ENCODE measurements at regions not wholly inside any gene's neighbourhood (a gene's known extent, or its start where the extent isn't known, plus 50 kb on each side); places are given as distances from the start of the nearest gene placed in this dataset.
A peak's percentile ranks its signal among the peaks of the same experiment; 100 is the strongest.

DNA sequence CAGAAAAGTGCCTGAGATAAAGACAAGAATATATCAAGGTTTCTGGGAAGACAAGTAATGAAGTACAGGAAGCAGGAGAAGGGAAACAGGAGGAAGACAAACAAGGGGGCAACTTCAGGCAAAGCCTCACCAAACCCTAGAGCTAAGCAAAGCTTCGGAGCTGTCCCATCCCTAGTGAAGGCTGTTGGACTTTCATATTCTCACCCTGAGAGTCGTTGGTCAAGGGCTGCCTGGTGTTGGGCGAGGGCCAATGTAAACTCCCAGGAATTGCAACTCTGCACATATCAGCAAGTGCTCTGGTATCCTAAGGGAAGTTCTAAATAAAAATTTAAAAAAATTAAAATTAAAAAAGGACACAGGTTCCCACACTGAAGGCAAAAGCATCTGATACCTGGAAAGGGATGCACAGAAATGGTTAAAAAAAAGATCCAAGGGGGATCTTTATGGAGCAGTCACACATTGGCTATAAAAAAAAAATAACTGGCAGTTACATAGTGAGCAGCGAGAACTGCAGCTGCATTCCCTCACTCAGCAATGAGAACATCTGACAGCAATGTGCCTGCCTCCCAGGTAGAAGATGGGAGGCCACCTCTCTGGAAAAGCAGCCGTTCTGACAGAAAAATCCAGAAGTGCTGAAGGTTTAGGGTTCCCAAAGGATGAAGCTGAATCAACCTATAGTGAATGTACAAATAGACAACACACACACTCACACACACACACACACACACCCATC, 304.7 kb downstream of the WDR11 start:
- intact Hi-C loops (cut with DNase I) = no loop called here
- Histone ChIP-seq H3K4me3 (no peak overlapping the region), H3K27me3 (no peaks in the 10 kb centered on the region), H3K9me3 (no peaks in the 10 kb centered on the region), H3K4me1 (peaks cover 8% of the 10 kb centered on the region), H3K27ac (peak overlapping the region in 1 of 4 donors; percentile 14), H3K36me3 (replicated peaks in 1 of 2; ENCODE audit: insufficient read depth in 1 of 2, low read depth in 2 of 2) (no peaks in the 10 kb centered on the region)
- ATAC-seq (no peak), DNase-seq (peak; percentile 31 to 52 (median 38))
- WGBS, 2 donors = 5 to 8% methylated on average over 5 of the region's 5 CpGs
- TF ChIP-seq POLR2A (IDR thresholded peaks at IDR 0.05) = no peak
- TF ChIP-seq, protein P1, sequence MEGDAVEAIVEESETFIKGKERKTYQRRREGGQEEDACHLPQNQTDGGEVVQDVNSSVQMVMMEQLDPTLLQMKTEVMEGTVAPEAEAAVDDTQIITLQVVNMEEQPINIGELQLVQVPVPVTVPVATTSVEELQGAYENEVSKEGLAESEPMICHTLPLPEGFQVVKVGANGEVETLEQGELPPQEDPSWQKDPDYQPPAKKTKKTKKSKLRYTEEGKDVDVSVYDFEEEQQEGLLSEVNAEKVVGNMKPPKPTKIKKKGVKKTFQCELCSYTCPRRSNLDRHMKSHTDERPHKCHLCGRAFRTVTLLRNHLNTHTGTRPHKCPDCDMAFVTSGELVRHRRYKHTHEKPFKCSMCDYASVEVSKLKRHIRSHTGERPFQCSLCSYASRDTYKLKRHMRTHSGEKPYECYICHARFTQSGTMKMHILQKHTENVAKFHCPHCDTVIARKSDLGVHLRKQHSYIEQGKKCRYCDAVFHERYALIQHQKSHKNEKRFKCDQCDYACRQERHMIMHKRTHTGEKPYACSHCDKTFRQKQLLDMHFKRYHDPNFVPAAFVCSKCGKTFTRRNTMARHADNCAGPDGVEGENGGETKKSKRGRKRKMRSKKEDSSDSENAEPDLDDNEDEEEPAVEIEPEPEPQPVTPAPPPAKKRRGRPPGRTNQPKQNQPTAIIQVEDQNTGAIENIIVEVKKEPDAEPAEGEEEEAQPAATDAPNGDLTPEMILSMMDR (IDR thresholded peaks at IDR 0.05) = no peak

DNA sequence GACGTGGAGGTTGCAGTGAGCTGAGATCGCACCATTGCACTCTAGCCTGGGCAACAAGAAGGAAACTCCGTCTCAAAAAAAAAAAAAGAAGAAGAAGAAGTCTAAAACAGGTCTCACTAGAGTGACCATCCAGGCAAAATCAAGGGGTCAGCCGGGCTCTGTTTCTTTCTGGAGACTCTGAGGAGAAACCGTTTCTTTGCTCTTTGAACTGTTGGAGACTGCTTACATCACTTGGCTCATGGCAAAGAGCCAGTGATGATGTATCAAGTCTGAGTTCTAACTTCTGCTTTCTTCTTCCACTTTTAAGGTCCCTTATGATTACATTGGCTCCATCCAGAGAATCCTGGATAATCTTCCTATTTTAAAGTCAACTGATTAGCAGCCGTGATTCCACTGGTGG, 306.8 kb downstream of the WDR11 start:
- Histone ChIP-seq H3K4me1 (peaks cover 8% of the 10 kb centered on the region), H3K27ac (peak overlapping the region in 1 of 4 donors; percentile 31), H3K4me3 (no peak overlapping the region), H3K9me3 (no peaks in the 10 kb centered on the region), H3K36me3 (replicated peaks in 1 of 2; ENCODE audit: insufficient read depth in 1 of 2, low read depth in 2 of 2) (no peaks in the 10 kb centered on the region), H3K27me3 (no peaks in the 10 kb centered on the region)
- DNase-seq (peak in 2 of 4 donors; percentile 15 to 65), ATAC-seq (no peak)
- 48 to 54% methylated on average over 5 of the region's 6 CpGs for WGBS, 2 donors
- intact Hi-C loops (cut with DNase I) = no loop called here
- no peak for TF ChIP-seq POLR2A (IDR thresholded peaks at IDR 0.05)
- TF ChIP-seq, protein P1 (IDR thresholded peaks at IDR 0.05) = no peak

DNA sequence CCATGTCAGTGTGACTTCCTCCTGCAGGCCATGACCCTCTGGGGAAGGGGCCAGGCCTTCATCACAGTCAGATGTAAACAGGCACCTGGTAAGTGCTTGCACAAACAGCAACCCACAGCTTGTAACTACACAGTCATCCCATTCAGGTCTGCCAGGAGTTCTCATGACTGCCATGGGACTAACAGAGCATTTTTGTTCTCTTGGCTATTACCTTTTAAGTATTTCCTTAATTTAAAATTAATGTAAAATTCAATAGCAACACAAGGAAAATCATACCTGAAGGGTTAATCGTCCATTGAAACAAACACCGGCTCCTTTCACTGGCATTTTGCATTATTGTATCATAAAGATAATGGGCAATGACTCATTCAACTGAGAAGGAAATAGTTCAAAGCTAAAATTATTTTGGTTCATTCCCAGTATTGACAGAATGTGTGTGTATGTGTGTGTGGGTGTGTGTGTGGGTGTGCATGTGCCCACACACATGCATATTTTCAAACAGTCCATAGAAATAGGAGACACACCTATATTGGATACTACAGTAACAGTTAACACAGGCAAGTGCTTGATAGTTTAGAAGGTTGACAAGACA, 307.9 kb downstream of the WDR11 start:
- H3K4me3 ChIP-seq = no peak overlapping the region
- no peaks in the 10 kb centered on the region for H3K9me3 ChIP-seq
- intact Hi-C loops (cut with DNase I) = no loop called here
- H3K36me3 ChIP-seq (replicated peaks in 1 of 2; ENCODE audit: insufficient read depth in 1 of 2, low read depth in 2 of 2) = no peaks in the 10 kb centered on the region
- H3K27ac ChIP-seq = peak overlapping the region in 3 of 4 donors; percentile 31 to 51 (median 37)
- 9% methylated on average over 2 of the region's 2 CpGs for WGBS, 2 donors
- TF ChIP-seq, protein P1 (IDR thresholded peaks at IDR 0.05) = no peak
- no peak for TF ChIP-seq POLR2A (IDR thresholded peaks at IDR 0.05)
- ATAC-seq = peak; percentile 79
- H3K27me3 ChIP-seq = no peaks in the 10 kb centered on the region
- H3K4me1 ChIP-seq = peaks cover 8% of the 10 kb centered on the region
- peak; percentile 25 to 59 (median 46) for DNase-seq

DNA sequence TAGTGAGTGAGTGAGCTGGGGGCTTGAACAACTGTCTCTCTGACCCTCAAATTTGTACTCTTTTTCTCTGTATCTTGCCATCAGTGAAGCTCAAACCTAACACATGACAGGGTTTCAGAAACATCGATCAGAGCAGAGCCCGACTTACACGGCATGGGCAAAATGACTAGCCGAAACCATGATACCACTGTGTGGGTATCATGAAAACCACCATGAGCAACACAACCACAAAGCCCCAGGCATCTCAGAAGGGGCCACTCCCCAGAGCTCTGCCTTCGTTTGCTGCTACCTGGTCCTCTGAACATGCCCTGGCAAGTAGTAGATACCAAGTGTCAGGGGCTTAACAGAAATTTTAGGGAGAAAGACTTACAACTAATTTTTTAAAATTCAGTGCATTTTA, 308.5 kb downstream of the WDR11 start:
- intact Hi-C loops (cut with DNase I) = no loop called here
- ATAC-seq = no peak
- Histone ChIP-seq H3K4me1 (peaks cover 8% of the 10 kb centered on the region), H3K27ac (peak overlapping the region in 2 of 4 donors; percentile 23 to 31), H3K9me3 (no peaks in the 10 kb centered on the region), H3K27me3 (no peaks in the 10 kb centered on the region), H3K4me3 (no peak overlapping the region), H3K36me3 (replicated peaks in 1 of 2; ENCODE audit: insufficient read depth in 1 of 2, low read depth in 2 of 2) (no peaks in the 10 kb centered on the region)
- no peak for DNase-seq
- WGBS, 2 donors = 67 to 80% methylated on average over 5 of the region's 5 CpGs
- TF ChIP-seq, protein P1 (IDR thresholded peaks at IDR 0.05) = no peak
- no peak for TF ChIP-seq POLR2A (IDR thresholded peaks at IDR 0.05)
